ENCODE measurements at regions not wholly inside any gene's neighbourhood (a gene's known extent, or its start where the extent isn't known, plus 50 kb on each side); places are given as distances from the start of the nearest gene placed in this dataset.

- Mint-ChIP-seq H3K4me1 (no peaks in the 10 kb centered on the region), H3K27ac (no peak overlapping the region), H3K4me3 (no peak overlapping the region), H3K36me3 (no peaks in the 10 kb centered on the region), H3K27me3 (ENCODE audit: low read depth in 2 of 2) (peaks cover 5 to 12% of the 10 kb centered on the region in 2 donors), H3K9me3 (no peaks in the 10 kb centered on the region)
- no peaks in the 10 kb centered on the region for H3K27me3 ChIP-seq (ENCODE audit: control insufficient read depth, insufficient read depth, low read length)
- no peak overlapping the region for H3K4me3 ChIP-seq (ENCODE audit: low read length)
- intact Hi-C loops (cut with micrococcal nuclease): no loop called here
- ATAC-seq (no peak), DNase-seq (no peak)
- no peaks in the 10 kb centered on the region for H3K4me1 ChIP-seq (ENCODE audit: control insufficient read depth, insufficient read depth, low read length)
- no peaks in the 10 kb centered on the region for H3K36me3 ChIP-seq (ENCODE audit: control insufficient read depth, insufficient read depth, low read length)
- no peak overlapping the region for H3K27ac ChIP-seq (ENCODE audit: low read length)
- TF ChIP-seq, protein P1, sequence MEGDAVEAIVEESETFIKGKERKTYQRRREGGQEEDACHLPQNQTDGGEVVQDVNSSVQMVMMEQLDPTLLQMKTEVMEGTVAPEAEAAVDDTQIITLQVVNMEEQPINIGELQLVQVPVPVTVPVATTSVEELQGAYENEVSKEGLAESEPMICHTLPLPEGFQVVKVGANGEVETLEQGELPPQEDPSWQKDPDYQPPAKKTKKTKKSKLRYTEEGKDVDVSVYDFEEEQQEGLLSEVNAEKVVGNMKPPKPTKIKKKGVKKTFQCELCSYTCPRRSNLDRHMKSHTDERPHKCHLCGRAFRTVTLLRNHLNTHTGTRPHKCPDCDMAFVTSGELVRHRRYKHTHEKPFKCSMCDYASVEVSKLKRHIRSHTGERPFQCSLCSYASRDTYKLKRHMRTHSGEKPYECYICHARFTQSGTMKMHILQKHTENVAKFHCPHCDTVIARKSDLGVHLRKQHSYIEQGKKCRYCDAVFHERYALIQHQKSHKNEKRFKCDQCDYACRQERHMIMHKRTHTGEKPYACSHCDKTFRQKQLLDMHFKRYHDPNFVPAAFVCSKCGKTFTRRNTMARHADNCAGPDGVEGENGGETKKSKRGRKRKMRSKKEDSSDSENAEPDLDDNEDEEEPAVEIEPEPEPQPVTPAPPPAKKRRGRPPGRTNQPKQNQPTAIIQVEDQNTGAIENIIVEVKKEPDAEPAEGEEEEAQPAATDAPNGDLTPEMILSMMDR (IDR thresholded peaks at IDR 0.05): no peak
- H3K9me3 ChIP-seq (ENCODE audit: control insufficient read depth, insufficient read depth, low read length): no peaks in the 10 kb centered on the region
- 63% methylated on average over 1 of the region's 1 CpG for WGBS (ENCODE audit: insufficient coverage)
These were observed 117.4 kb downstream of the DMRTA2 start for GRCh38 chr1:50305808-50306207.

GRCh38 chr1:50300297-50300696 is 122.9 kb downstream of the DMRTA2 start:
- H3K9me3 Mint-ChIP-seq: no peaks in the 10 kb centered on the region
- Histone ChIP-seq H3K27ac (ENCODE audit: low read length) (no peak overlapping the region), H3K4me1 (ENCODE audit: control insufficient read depth, insufficient read depth, low read length) (no peaks in the 10 kb centered on the region), H3K36me3 (ENCODE audit: control insufficient read depth, insufficient read depth, low read length) (no peaks in the 10 kb centered on the region), H3K9me3 (ENCODE audit: control insufficient read depth, insufficient read depth, low read length) (no peaks in the 10 kb centered on the region), H3K27me3 (ENCODE audit: control insufficient read depth, insufficient read depth, low read length) (no peaks in the 10 kb centered on the region), H3K4me3 (ENCODE audit: low read length) (no peak overlapping the region)
- no peaks in the 10 kb centered on the region for H3K4me1 Mint-ChIP-seq
- DNase-seq (no peak), ATAC-seq (no peak)
- intact Hi-C loops (cut with micrococcal nuclease): no loop called here
- TF ChIP-seq, protein P1 (IDR thresholded peaks at IDR 0.05): no peak
- no peak overlapping the region for H3K4me3 Mint-ChIP-seq
- no peak overlapping the region for H3K27ac Mint-ChIP-seq
- WGBS (ENCODE audit: insufficient coverage): 78% methylated on average over 4 of the region's 4 CpGs
- H3K27me3 Mint-ChIP-seq (ENCODE audit: low read depth in 2 of 2): peaks cover 5 to 15% of the 10 kb centered on the region in 2 donors
- no peaks in the 10 kb centered on the region for H3K36me3 Mint-ChIP-seq

DNA sequence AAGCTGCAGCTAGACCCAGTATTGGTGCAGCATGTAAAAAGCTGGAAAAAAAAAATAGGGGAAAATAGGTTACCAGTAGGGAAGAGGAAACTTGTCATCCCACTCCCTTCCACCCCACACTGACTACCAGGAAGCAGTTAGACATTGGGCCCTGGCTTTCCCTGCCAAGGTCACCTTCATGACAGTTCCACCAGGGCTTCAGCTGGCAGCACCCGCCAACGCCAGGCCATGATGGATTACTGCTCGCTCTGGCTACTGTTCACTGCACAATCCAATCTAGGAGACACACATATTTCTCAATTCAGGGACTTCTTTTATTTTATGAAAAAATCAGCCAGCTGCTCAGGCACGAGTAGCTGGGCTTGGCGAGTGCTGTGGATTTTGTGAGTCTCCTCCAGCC is 127.7 kb downstream of the DMRTA2 start:
- no peaks in the 10 kb centered on the region for H3K4me1 Mint-ChIP-seq
- Histone ChIP-seq H3K9me3 (ENCODE audit: control insufficient read depth, insufficient read depth, low read length) (no peaks in the 10 kb centered on the region), H3K36me3 (ENCODE audit: control insufficient read depth, insufficient read depth, low read length) (no peaks in the 10 kb centered on the region), H3K27me3 (ENCODE audit: control insufficient read depth, insufficient read depth, low read length) (no peaks in the 10 kb centered on the region), H3K27ac (ENCODE audit: low read length) (no peak overlapping the region), H3K4me3 (ENCODE audit: low read length) (no peak overlapping the region), H3K4me1 (ENCODE audit: control insufficient read depth, insufficient read depth, low read length) (no peaks in the 10 kb centered on the region)
- no peak overlapping the region for H3K27ac Mint-ChIP-seq
- 81% methylated on average over 5 of the region's 5 CpGs for WGBS (ENCODE audit: insufficient coverage)
- peaks cover 0 to 2% of the 10 kb centered on the region in 2 donors for H3K9me3 Mint-ChIP-seq
- no peaks in the 10 kb centered on the region for H3K36me3 Mint-ChIP-seq
- intact Hi-C loops (cut with micrococcal nuclease): no loop called here
- ATAC-seq: no peak
- peaks cover 0 to 14% of the 10 kb centered on the region in 2 donors for H3K27me3 Mint-ChIP-seq (ENCODE audit: low read depth in 2 of 2)
- no peak for DNase-seq
- H3K4me3 Mint-ChIP-seq: no peak overlapping the region
- TF ChIP-seq, protein P1 (IDR thresholded peaks at IDR 0.05): no peak

DNA sequence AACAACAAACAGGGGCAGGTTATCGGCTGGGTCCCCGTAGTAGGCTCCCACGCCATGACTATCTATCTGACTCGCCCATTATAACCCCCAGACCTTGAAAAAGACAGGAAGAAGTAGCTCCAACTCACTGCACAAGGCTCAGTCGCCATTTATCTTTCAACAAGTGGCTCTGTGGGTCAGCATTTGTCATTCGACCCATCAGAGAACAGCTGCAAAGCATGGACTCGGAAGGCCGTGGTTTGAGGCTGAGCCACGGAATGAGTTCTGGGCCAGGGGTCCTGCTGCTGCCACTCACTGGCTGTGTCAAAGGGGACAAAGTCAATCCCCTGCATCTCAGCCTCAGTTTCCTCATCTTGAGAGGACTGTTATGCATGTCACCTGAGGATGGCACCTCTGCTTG is 131.0 kb downstream of the DMRTA2 start:
- peaks cover 0 to 2% of the 10 kb centered on the region in 2 donors for H3K9me3 Mint-ChIP-seq
- H3K36me3 Mint-ChIP-seq: no peaks in the 10 kb centered on the region
- peaks cover 3% of the 10 kb centered on the region for H3K27me3 ChIP-seq (ENCODE audit: control insufficient read depth, insufficient read depth, low read length)
- TF ChIP-seq, protein P1 (IDR thresholded peaks at IDR 0.05): no peak
- no peak overlapping the region for H3K4me3 ChIP-seq (ENCODE audit: low read length)
- 85% methylated on average over 9 of the region's 9 CpGs for WGBS (ENCODE audit: insufficient coverage)
- intact Hi-C loops (cut with micrococcal nuclease): no loop called here
- peaks cover 5% of the 10 kb centered on the region in 2 donors for H3K4me1 Mint-ChIP-seq
- DNase-seq (no peak), ATAC-seq (no peak)
- no peak overlapping the region for H3K27ac Mint-ChIP-seq
- no peaks in the 10 kb centered on the region for H3K4me1 ChIP-seq (ENCODE audit: control insufficient read depth, insufficient read depth, low read length)
- no peak overlapping the region for H3K4me3 Mint-ChIP-seq
- H3K27me3 Mint-ChIP-seq (ENCODE audit: low read depth in 2 of 2): peaks cover 13 to 17% of the 10 kb centered on the region in 2 donors
- no peaks in the 10 kb centered on the region for H3K9me3 ChIP-seq (ENCODE audit: control insufficient read depth, insufficient read depth, low read length)
- no peaks in the 10 kb centered on the region for H3K36me3 ChIP-seq (ENCODE audit: control insufficient read depth, insufficient read depth, low read length)
- H3K27ac ChIP-seq (ENCODE audit: low read length): no peak overlapping the region

Data from natural killer cell (primary cell).